ENCODE measurements at regions not wholly inside any gene's neighbourhood (a gene's known extent, or its start where the extent isn't known, plus 50 kb on each side); places are given as distances from the start of the nearest gene placed in this dataset.
A peak's percentile ranks its signal among the peaks of the same experiment; 100 is the strongest.

DNA sequence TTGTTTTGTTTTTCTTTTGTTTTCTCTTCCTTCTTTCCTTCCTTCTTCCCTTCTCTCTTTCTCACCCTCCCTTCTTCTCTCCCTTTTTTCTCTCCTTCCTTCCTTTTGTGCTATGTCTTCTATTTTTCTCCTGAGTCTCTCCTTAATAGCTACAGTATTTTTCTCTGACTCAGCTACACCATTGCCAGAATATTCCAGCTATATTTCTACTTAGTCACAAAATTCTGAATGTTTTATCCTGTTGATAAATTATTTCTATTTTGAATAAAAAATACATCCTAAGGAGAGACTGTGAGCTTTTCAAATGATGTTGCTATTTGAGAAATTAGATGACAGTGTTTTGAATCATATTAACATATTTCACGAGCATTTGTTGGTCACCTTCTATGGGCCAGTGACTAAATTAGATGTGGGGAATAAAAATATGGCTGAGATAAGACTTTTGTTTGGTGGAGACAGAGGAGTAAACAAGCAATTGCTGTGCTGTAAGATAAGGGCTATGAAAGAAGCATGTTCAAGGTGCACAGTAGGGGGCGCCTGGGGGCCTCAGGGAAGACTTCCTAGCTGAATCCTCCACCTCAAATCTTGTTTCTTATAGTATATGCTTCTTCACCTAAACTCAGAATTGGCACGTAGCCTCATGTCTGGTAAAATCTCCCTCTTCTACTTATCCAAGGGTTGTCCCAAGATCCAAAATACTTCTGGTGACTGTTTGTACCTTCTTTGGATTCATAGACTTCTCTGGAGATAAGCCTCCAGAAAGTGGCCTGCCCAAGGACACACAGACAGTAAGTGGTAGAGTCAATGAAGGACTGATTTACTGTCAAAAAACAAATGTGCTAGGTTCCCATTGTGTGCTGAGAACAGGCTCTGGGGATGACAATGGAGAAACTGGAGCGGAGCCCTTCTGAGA, 115.5 kb upstream of the CREB5 start:
- no peak for DNase-seq

- DNase-seq, result no peak
Observed at GRCh38 chr7:28297801-28298459, 114.4 kb upstream of the CREB5 start.

GRCh38 chr7:28298870-28299518, 113.3 kb upstream of the CREB5 start:
- DNase-seq, result no peak

DNA sequence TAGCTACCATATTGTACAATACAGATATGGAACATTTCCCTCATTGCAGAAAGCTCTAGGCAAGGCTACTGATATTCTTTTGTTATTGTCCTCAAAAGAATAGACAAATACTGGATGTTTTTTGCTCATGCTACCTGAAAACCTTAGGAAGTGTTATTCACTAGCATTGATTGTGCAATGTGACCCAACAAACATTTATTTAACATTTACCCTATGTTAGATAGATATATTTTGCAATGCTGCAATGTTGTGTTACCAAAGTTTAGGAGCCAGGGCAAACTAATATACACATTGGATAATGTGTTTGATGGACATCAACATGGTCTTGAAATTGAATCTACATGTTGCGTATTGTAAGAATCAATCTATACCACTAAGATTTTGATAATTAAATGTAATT, 112.8 kb upstream of the CREB5 start:
- DNase-seq, result no peak

DNA sequence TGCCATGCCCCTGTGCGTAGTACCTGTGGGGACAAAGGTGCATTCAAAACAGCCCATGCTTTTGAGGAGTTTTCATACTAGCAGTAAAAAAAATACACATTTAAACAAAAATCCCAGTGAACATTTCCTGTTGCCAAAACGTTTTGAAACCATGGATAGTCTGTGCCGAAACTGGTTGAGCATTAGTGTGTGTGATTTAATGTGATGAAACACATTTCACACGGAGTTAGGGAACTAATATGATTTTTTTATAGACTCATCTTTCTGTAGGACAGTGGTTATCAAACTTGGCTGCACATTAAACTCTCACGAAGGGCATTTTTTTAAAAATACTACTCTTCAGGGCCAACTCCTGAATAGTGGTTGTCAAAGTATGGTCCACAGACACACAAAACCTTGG, 111.8 kb upstream of the CREB5 start:
- no peak for DNase-seq

- DNase-seq, result no peak
Observed at GRCh38 chr7:28301148-28301641, 111.1 kb upstream of the CREB5 start.

- no peak for DNase-seq
Observed at GRCh38 chr7:28304290-28304689, 108.0 kb upstream of the CREB5 start.

- DNase-seq, result no peak
Observed at GRCh38 chr7:28309704-28310459, 102.4 kb upstream of the CREB5 start.

DNA sequence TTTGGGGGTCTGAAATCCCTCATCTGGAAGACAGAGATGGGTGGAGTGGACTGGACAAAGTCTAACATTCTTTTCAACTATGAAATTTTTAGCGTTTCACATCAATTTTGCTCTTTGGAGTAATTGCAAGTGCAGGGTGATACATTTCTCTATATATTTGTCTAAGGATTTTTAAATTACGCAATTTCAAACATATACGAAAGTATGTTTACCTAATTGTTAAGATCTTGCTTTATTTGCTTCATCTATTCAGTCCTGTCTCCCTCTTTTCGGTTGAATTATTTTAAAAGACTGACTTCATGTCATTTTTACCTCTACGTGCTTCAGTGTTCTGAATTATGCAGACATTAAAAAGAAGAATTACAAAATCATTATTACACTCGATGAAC, 101.9 kb upstream of the CREB5 start:
- no peak for DNase-seq

- no peak for DNase-seq
Observed at GRCh38 chr7:28311670-28312069, 100.6 kb upstream of the CREB5 start.

DNA sequence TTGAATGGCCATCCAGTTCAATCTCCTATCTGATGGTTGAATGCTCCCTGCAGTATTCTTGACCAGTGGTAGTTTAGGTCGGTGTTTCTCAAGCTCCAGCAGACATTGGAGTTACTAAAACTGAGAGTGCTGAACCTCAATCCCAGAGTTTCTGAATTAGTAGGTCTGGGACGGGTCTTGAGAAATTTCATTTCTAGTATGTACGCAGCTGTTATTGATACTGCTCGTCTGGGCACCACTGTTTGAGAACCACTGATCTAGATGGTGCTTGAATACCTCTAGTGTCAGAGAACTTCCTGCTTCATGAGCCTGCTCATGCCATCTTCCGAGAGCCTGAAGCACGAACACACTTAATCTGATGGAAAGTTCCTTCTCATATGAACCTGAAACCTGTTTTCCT, 99.4 kb upstream of the CREB5 start:
- DNase-seq, result no peak

DNA sequence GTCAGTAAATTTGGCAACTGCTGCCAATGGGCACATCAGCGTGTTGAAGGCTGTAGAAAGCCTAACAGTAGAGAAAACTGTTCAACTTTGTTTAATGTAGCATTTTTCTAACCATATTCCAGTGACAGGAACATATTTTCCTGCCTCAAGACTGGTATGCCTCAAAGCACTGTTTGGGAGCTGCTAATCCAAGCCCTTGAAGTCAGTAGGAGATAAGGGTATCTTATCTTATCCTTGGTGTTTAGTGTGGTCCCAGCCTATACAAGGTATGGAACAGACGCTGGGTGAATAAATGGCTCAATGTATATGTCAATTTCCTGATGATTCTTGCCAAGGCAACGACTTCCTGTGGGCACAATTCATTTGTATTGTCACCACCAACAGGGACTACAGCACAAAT, 97.5 kb upstream of the CREB5 start:
- DNase-seq, result no peak

DNA sequence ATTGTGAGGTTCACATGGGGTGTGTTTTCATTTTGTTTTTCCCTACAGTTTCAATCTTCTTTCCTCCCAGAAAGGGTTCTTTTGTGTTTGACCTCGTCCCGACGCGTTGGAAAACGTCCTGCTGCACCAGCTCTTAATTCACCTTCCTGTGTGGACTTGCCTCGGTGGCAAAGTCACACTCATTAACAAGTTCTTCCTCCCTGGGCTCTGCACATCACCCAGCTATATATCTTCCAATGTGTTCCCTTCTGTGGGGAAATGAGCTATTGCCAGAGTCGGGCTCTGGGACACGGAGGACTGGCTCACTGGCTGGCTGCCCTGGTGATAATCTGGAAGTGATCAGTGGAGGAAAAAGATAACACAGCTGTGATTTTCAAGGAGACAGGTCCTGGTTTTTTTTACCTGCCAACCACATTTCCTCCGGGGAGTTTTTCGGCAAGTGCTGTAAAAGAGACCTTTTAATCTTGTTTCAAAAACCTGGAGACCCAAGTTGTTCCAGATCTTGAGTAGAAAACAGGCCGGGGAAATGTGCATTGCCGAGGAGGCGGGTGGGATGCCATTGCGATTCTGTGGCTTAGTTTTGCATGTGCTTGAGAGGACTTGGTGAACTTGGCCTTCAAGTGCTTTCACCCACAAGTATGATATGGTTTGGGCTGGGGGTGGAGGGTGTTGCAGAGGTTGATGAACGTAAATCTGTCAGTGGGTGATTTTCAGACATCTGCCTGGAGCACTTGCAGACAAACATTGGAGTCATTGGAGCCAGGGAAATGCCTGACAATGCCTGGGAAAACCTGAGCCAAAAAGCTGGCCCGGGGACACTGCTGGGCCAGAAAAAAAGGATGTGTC, 96.5 kb upstream of the CREB5 start:
- DNase-seq, result peak; percentile 15

DNA sequence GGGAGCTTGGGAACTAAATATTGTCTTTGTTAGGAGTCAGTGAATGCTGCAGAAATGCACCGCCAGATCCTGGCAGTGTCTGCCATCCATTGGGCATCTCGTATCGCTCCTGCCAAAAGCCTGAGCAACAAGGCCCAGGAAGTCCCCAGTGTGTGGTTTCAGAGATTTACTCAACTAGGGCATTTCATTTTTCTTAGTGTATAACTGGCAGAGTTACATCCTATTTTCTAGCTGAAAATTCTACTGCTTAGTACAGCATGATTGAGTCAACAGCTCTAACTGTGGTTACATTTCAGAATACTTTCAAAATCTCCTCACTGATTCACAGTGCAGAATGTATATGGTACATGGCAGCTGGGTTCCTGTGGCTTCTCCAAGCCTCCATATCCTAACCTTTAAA, 95.8 kb upstream of the CREB5 start:
- no peak for DNase-seq

- DNase-seq, result no peak
Observed at GRCh38 chr7:28318101-28318762, 94.1 kb upstream of the CREB5 start.

DNA sequence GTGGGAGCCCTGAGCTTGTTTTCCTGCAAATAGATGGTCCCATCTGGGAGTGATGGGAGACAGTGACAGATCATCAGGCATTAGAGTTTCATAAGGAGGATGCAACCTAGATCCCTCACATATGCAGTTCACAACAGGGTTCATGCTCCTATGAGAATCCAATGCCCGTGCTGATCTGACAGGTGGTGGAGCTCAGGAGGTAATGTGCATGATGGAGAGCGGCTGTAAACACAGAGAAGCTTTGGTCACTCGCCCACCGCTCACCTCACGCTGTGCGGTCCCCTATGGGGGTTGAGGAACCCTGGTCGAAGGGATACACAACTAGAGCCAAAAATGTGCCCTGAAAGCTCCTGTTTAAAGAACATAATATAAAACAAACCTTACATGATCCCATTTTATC, 88.5 kb upstream of the CREB5 start:
- no peak for DNase-seq

GRCh38 chr7:28328146-28328545, 84.2 kb upstream of the CREB5 start:
- no peak for DNase-seq

DNA sequence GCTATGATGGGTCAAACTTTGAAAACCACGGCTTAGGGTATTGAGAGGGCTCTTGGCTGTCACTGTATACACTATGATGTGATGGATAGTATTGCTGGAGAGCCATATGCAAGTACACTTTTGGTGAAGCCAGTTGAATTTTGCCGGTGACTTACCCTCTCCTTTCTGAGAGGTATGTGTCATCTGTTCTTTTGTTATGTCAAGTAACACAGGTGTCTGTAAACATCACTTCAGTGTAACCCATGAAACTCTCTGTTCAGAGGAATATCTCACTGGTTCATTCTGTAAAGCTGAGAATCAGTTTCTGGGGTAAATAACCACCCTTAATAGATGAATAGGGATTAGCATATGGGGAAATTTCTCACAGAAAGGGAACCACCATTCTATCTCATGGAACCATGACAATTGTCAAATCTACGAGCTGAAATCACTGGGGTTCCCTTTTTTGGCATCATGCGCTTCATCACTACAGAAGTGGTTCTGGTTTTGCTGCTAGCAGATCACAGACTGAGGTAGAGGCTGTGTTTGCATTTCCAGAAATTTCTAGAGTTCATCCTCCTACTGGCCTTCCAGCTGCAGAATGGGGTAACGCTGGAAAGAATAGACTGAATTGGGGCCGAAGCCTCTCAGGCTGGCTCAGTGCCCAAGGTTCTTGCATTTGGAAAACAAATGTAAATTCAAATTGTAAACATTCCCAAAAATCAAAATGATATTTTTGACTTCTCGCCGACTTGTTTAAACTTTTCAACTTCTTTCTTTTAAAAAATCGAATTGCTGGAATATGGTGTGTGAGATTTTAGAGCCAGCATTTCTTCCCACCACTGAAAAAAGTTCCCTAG, 83.3 kb upstream of the CREB5 start:
- no peak for DNase-seq

GRCh38 chr7:28329661-28330363, 82.5 kb upstream of the CREB5 start:
- no peak for DNase-seq
